H9 (cell line): ENCODE measurements at regions not wholly inside any gene's neighbourhood (a gene's known extent, or its start where the extent isn't known, plus 50 kb on each side); places are given as distances from the start of the nearest gene placed in this dataset.

Experiments used
- DNase-seq: peaks from one replicate; pipeline ENCODE4 v3.0.0-alpha.2; 2017
- H2AFZ ChIP-seq: one replicate; pipeline ENCODE4 v1.6.1; 2013; ENCODE audit warnings: mild to moderate bottlenecking, low read length, control low read depth, moderate library complexity
- H2AK5ac ChIP-seq: 2 replicates; pipeline ENCODE4 v1.6.1; 2013; ENCODE audit warnings: low read length, control low read depth, mixed read lengths; ENCODE audit not compliant: insufficient read length
- H2BK120ac ChIP-seq: one replicate; pipeline ENCODE4 v1.6.1; 2013; ENCODE audit warnings: low read depth, mild to moderate bottlenecking, low read length, control low read depth, inconsistent platforms; ENCODE audit not compliant: poor library complexity, severe bottlenecking
- H2BK12ac ChIP-seq: 2 replicates; pipeline ENCODE4 v1.6.1; 2013; ENCODE audit warnings: low read length, control low read depth, mixed read lengths, low read depth; ENCODE audit not compliant: insufficient read length
- H2BK15ac ChIP-seq: 2 replicates; pipeline ENCODE4 v1.6.1; 2013; ENCODE audit warnings: low read depth, low read length, control low read depth
- H2BK20ac ChIP-seq: one replicate; pipeline ENCODE4 v1.6.1; 2013; ENCODE audit warnings: low read depth, mild to moderate bottlenecking, low read length, control low read depth, inconsistent platforms; ENCODE audit not compliant: poor library complexity, severe bottlenecking
- H2BK5ac ChIP-seq: 2 replicates; pipeline ENCODE4 v1.6.1; 2013; ENCODE audit warnings: low read length, control low read depth, mixed read lengths; ENCODE audit not compliant: insufficient read length
- H3K14ac ChIP-seq: 2 replicates; pipeline ENCODE4 v1.6.1; 2013; ENCODE audit warnings: low read length, control low read depth; ENCODE audit not compliant: insufficient read depth
- H3K18ac ChIP-seq: 2 replicates; pipeline ENCODE4 v1.6.1; 2013; ENCODE audit warnings: low read depth, mild to moderate bottlenecking, mixed read lengths, low read length, control low read depth; ENCODE audit not compliant: insufficient read length
- H3K23ac ChIP-seq: 2 replicates; pipeline ENCODE4 v1.6.1; 2013; ENCODE audit warnings: low read length, control low read depth, mixed read lengths, low read depth; ENCODE audit not compliant: insufficient read length
- H3K23me2 ChIP-seq: 2 replicates; pipeline ENCODE4 v1.6.1; 2013; ENCODE audit warnings: low read depth, mild to moderate bottlenecking, mixed read lengths, low read length, control low read depth; ENCODE audit not compliant: insufficient read length, poor library complexity, severe bottlenecking
- H3K27ac ChIP-seq: 2 replicates; pipeline ENCODE4 v1.5.1; 2013; ENCODE audit warnings: low read length, control low read depth, mixed read lengths, low read depth; ENCODE audit not compliant: insufficient read length
- H3K27me3 ChIP-seq: 2 replicates; pipeline ENCODE4 v1.6.1; 2013; ENCODE audit warnings: low read length, control low read depth, inconsistent platforms; ENCODE audit not compliant: insufficient read depth
- H3K4ac ChIP-seq: 2 replicates; pipeline ENCODE4 v1.6.1; 2013; ENCODE audit warnings: low read depth, mild to moderate bottlenecking, control low read depth, inconsistent platforms, low read length, moderate library complexity
- H3K4me1 ChIP-seq: 2 replicates; pipeline ENCODE4 v1.6.1; 2013; ENCODE audit warnings: low read length, control low read depth, inconsistent platforms; ENCODE audit not compliant: insufficient read depth
- H3K4me2 ChIP-seq: 2 replicates; pipeline ENCODE4 v1.6.1; 2013; ENCODE audit warnings: low read length, control low read depth, mixed read lengths; ENCODE audit not compliant: insufficient read length, insufficient read depth
- H3K56ac ChIP-seq: 2 replicates; pipeline ENCODE4 v1.6.1; 2013; ENCODE audit warnings: low read depth, mild to moderate bottlenecking, mixed read lengths, low read length, control low read depth; ENCODE audit not compliant: insufficient read length
- H3K79me1 ChIP-seq: 2 replicates; pipeline ENCODE4 v1.6.1; 2013; ENCODE audit warnings: low read depth, mild to moderate bottlenecking, moderate library complexity, low read length, control low read depth, inconsistent platforms; ENCODE audit not compliant: insufficient read depth, poor library complexity, severe bottlenecking
- H3K79me2 ChIP-seq: 2 replicates; pipeline ENCODE4 v1.6.1; 2013; ENCODE audit warnings: low read length, control low read depth, inconsistent platforms; ENCODE audit not compliant: insufficient read depth
- H3K9ac ChIP-seq: 2 replicates; pipeline ENCODE4 v1.6.1; 2013; ENCODE audit warnings: low read length, control low read depth, mixed read lengths; ENCODE audit not compliant: insufficient read length; ENCODE audit errors: extremely low read depth
- H3K9me3 ChIP-seq: one replicate; pipeline ENCODE4 v1.6.1; 2013; ENCODE audit warnings: low read depth, low read length, inconsistent platforms; ENCODE audit not compliant: control insufficient read depth
- H3T11ph ChIP-seq: one replicate; pipeline ENCODE4 v1.6.1; 2013; ENCODE audit warnings: mild to moderate bottlenecking, low read length, control low read depth, inconsistent platforms
- H4K20me1 ChIP-seq: one replicate; pipeline ENCODE4 v1.6.1; 2013; ENCODE audit not compliant: control insufficient read depth, insufficient read length, insufficient read depth
- H4K5ac ChIP-seq: 2 replicates; pipeline ENCODE4 v1.6.1; 2013; ENCODE audit warnings: low read depth, mild to moderate bottlenecking, mixed read lengths, low read length, control low read depth; ENCODE audit not compliant: insufficient read length
- H4K8ac ChIP-seq: replicated peaks from 2 replicates; pipeline ENCODE4 v1.6.1; 2013; ENCODE audit warnings: low read length, control low read depth, mixed read lengths, low read depth; ENCODE audit not compliant: insufficient read length
- H4K91ac ChIP-seq: 2 replicates; pipeline ENCODE4 v1.6.1; 2013; ENCODE audit warnings: low read depth, mild to moderate bottlenecking, moderate library complexity, mixed read lengths, low read length, control low read depth; ENCODE audit not compliant: insufficient read length
- H3K27ac Mint-ChIP-seq, 3 experiments: 2 replicates in 2 of 3; 3 replicates in 1 of 3; pipeline ENCODE4 v1.8.0; 2020 to 2021; ENCODE audit warnings: mixed read lengths in 3 of 3, mild to moderate bottlenecking in 1 of 3, moderate library complexity in 1 of 3
- H3K27me3 Mint-ChIP-seq: 2 replicates; pipeline ENCODE4 v1.8.0; 2021; ENCODE audit warnings: low read depth, mild to moderate bottlenecking, moderate library complexity, mixed read lengths
- H3K36me3 Mint-ChIP-seq, 3 experiments: 2 replicates in 2 of 3; 3 replicates in 1 of 3; pipeline ENCODE4 v1.8.0; 2020 to 2021; ENCODE audit warnings: low read depth in 3 of 3, mixed read lengths in 3 of 3; ENCODE audit not compliant: insufficient read depth in 1 of 3
- H3K4me1 Mint-ChIP-seq, 2 experiments: 2 replicates each; pipeline ENCODE4 v1.8.0; 2020; ENCODE audit warnings: mixed read lengths in 2 of 2
- H3K4me3 Mint-ChIP-seq, 2 experiments: 2 replicates in 1 of 2; 3 replicates in 1 of 2; pipeline ENCODE4 v1.8.0; 2020 to 2021; ENCODE audit warnings: mild to moderate bottlenecking in 2 of 2, mixed read lengths in 2 of 2, moderate library complexity in 1 of 2
- H3K9me3 Mint-ChIP-seq, 2 experiments: 2 replicates in 1 of 2; 3 replicates in 1 of 2; pipeline ENCODE4 v1.8.0; 2020; ENCODE audit warnings: mild to moderate bottlenecking in 2 of 2, mixed read lengths in 2 of 2, moderate library complexity in 1 of 2
- TF ChIP-seq, protein P1 (sequence below): fragments of 200-600 bp; sonication (generic); conservative IDR thresholded peaks from 3 replicates; pipeline ENCODE4 v1.8.0; 2021; ENCODE audit warnings: antibody characterized with exemption, mild to moderate bottlenecking

GRCh38 chr17:71102777-71103176, 933.4 kb downstream of the KCNJ2 start:
- Mint-ChIP-seq H3K4me1 (peaks cover 3 to 8% of the 10 kb centered on the region in 2 experiments; a peak in 2 of 4 replicates), H3K27me3 (no peaks in the 10 kb centered on the region), H3K27ac (no peak overlapping the region), H3K36me3 (no peaks in the 10 kb centered on the region), H3K4me3 (no peak overlapping the region), H3K9me3 (no peaks in the 10 kb centered on the region)
- Histone ChIP-seq H2AFZ (no peak overlapping the region), H3K23ac (no peak overlapping the region), H3K27me3 (no peaks in the 10 kb centered on the region), H3K14ac (no peak overlapping the region), H3K27ac (no peak overlapping the region), H2AK5ac (no peak overlapping the region), H3K4me1 (no peaks in the 10 kb centered on the region), H2BK120ac (no peak overlapping the region), H3K9me3 (no peaks in the 10 kb centered on the region), H2BK5ac (no peak overlapping the region), H3K79me2 (no peaks in the 10 kb centered on the region), H3T11ph (no peak overlapping the region), H3K4me2 (no peak overlapping the region), H3K79me1 (no peaks in the 10 kb centered on the region), H3K18ac (no peak overlapping the region), H3K4ac (no peak overlapping the region), H2BK12ac (no peak overlapping the region), H2BK20ac (no peak overlapping the region), H4K5ac (no peak overlapping the region), H2BK15ac (no peak overlapping the region), H4K20me1 (no peaks in the 10 kb centered on the region), H3K56ac (no peak overlapping the region), H3K9ac (no peak overlapping the region), H4K8ac (no peak overlapping the region), H4K91ac (no peak overlapping the region), H3K23me2 (no peaks in the 10 kb centered on the region)
- no peak for DNase-seq
- TF ChIP-seq, protein P1, sequence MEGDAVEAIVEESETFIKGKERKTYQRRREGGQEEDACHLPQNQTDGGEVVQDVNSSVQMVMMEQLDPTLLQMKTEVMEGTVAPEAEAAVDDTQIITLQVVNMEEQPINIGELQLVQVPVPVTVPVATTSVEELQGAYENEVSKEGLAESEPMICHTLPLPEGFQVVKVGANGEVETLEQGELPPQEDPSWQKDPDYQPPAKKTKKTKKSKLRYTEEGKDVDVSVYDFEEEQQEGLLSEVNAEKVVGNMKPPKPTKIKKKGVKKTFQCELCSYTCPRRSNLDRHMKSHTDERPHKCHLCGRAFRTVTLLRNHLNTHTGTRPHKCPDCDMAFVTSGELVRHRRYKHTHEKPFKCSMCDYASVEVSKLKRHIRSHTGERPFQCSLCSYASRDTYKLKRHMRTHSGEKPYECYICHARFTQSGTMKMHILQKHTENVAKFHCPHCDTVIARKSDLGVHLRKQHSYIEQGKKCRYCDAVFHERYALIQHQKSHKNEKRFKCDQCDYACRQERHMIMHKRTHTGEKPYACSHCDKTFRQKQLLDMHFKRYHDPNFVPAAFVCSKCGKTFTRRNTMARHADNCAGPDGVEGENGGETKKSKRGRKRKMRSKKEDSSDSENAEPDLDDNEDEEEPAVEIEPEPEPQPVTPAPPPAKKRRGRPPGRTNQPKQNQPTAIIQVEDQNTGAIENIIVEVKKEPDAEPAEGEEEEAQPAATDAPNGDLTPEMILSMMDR: no peak
